ENCODE measurements at regions not wholly inside any gene's neighbourhood (a gene's known extent, or its start where the extent isn't known, plus 50 kb on each side); places are given as distances from the start of the nearest gene placed in this dataset.

DNA sequence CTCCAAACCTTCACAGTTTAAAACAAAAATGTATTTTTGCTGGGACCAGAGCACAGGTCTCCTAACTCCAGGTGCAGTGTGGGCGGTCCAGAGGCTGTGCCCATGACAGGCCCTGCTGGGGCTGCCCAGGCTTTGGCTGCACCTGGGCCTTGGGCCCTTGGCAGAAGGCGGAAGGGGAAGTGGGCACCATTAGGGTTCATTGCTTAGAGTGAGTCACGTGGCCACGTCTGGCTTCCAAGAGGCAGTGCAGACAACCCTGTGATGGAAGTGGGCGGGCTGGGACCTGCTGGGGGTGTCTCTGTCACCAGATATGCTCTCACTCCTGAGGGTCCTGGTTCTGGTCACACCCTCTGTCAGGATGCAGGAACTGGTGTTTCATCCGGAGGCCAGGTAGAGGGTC, 302.2 kb downstream of the QKI start:
- no peak for ATAC-seq (ENCODE audit: low FRiP score)
- TF ChIP-seq, protein P1, sequence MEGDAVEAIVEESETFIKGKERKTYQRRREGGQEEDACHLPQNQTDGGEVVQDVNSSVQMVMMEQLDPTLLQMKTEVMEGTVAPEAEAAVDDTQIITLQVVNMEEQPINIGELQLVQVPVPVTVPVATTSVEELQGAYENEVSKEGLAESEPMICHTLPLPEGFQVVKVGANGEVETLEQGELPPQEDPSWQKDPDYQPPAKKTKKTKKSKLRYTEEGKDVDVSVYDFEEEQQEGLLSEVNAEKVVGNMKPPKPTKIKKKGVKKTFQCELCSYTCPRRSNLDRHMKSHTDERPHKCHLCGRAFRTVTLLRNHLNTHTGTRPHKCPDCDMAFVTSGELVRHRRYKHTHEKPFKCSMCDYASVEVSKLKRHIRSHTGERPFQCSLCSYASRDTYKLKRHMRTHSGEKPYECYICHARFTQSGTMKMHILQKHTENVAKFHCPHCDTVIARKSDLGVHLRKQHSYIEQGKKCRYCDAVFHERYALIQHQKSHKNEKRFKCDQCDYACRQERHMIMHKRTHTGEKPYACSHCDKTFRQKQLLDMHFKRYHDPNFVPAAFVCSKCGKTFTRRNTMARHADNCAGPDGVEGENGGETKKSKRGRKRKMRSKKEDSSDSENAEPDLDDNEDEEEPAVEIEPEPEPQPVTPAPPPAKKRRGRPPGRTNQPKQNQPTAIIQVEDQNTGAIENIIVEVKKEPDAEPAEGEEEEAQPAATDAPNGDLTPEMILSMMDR (IDR thresholded peaks at IDR 0.05) = no peak
- DNase-seq (ENCODE audit: low spot score) = no peak

DNA sequence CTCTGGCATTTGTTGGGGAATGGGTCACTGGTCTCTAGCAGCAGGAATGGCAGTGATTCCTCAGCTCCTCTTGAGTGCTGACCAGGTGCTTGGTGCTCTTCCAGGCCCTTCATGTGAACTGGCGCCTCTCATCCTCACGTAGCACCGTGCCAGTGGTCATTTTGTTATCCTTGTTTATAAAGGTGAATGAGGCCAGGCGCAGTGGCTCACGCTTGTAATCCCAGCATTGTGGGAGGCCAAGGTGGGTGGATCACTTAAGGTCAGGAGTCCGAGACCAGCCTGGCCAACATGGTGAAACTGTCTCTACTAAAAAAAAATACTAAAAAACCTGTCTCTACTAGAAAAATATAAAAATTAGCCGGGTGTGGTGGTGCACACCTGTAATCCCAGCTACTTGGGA, 301.3 kb downstream of the QKI start:
- no peak for DNase-seq (ENCODE audit: low spot score)
- no peak for ATAC-seq (ENCODE audit: low FRiP score)
- TF ChIP-seq, protein P1 (IDR thresholded peaks at IDR 0.05) = no peak

DNA sequence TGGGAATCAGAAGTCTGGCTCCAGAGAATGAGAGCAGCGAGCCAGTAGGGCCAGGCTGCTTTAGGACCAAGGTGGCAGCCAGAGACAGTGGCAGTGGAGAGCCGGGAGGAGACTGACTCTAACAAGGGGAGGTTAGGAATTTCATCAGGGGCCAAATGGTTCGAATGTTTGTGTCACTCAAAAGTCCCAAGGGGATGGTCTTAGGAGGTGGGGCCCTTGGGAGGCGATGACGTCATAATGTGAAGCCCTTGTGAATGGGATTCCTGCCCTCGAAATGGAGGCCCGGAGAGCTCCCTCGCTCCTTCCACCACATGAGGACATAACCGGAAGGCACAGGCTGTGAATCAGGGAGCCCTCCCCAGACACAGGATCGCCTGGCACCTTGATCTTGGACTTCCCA, 299.7 kb downstream of the QKI start:
- no peak for ATAC-seq (ENCODE audit: low FRiP score)
- no peak for DNase-seq (ENCODE audit: low spot score)
- TF ChIP-seq, protein P1 (IDR thresholded peaks at IDR 0.05) = no peak

DNA sequence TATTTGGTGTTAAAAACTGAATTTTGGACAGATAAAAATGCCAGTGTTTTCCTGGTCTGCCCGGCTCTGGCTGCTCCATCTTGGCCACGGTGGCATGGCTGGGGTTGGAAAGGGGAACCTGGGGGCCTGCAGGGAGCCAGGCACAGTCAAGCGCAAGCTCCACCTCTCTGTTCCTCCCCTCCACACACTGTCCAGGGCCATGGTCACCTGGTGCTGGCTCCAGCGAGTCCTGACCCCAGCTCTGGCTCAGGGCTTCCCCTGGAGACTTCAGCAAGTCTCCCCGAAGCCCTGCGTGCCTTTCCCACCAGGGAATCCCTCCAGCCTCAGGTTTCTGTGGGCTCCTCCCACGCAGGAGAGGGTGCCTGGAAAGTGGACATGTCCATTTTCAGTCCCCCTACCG, 298.5 kb downstream of the QKI start:
- DNase-seq (ENCODE audit: low spot score) (no peak), ATAC-seq (ENCODE audit: low FRiP score) (no peak)
- TF ChIP-seq, protein P1 (IDR thresholded peaks at IDR 0.05) = no peak

DNA sequence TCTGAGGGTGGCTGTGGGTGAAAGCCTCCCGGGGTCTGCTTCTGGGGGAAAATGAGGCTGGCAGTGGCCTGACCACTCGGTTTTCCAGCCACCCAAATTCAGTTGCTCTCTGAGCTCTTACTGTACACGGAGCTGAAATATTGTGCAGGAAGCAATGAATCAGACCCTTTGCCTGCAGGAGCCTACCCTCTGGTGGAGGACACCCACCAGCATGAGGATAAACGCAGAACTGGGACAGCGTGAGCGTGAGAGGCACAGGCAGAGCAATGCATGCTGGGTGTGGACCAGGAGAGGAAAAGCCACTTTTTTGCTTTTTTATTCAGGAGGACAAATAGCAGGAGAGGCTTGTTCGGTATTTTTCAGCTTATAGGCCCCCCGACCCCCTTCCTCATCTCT, 298.0 kb downstream of the QKI start:
- ATAC-seq (ENCODE audit: low FRiP score) = no peak
- TF ChIP-seq, protein P1 (IDR thresholded peaks at IDR 0.05) = no peak
- no peak for DNase-seq (ENCODE audit: low spot score)

DNA sequence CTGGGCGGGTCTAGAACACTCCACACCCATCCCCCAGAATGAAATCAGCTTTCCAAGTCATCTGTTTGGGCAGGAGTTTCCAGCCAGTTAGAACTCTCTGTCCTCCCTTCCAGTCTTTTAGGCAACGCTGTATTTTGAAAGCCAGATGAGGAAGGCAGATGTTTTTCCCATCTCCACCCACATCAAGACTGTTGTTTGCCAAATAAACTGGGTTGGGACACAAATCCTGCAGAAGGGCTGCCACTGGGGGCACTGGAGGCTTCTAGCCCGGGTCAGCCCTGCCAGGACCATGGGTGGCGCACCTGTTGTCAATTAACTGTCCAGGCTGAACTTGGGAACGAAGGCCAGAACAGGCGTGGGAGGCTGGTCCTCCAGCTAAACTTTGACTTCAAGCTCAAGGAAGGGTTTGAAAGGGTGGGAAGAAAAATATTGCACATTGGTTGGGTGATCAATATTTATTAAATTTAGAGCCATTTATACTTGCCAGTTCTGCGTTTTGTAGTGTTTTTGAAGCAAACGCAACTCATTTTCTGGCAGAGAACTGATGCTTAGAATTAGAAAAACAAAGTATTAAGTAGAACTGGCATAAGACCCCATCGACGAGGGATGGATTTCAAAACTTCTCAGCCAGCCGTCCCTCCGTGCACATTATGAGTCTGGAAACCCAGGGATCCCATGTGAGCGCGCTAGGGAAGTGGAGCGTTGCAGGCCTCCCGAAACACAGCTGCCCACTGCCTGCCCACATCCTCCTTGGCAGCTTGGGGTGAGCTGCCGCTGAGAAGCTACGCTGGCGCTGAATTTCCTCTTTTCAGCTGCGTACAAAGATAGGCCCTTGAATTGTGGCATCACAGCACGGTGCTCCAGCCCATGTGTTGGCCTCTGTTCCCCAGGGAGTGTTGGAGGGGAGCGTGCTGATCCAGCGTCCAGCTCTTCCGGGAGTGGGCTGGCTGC, 297.4 kb downstream of the QKI start:
- ATAC-seq (ENCODE audit: low FRiP score) = peak; percentile 20
- no peak for DNase-seq (ENCODE audit: low spot score)

More for the DNA sequence above, 297.4 kb downstream of the QKI start:
- TF ChIP-seq, protein P1 (IDR thresholded peaks at IDR 0.05) = no peak
